PFSK-1 (cell line): ENCODE measurements at regions not wholly inside any gene's neighbourhood (a gene's known extent, or its start where the extent isn't known, plus 50 kb on each side); places are given as distances from the start of the nearest gene placed in this dataset.

Experiments
- POLR2AphosphoS5 ChIP-seq: IDR thresholded peaks from 2 replicates; pipeline ENCODE4 v1.6.1; 2012; ENCODE audit warnings: low read depth, mild to moderate bottlenecking, control low read depth, low read length, moderate library complexity
- REST ChIP-seq, 2 experiments: IDR thresholded peaks; 2 replicates each; pipeline versions ENCODE4 v1.6.1 to v1.8.0; 2011 to 2012; ENCODE audit warnings: low read depth in 2 of 2, low read length in 2 of 2, control low read depth in 1 of 2, inconsistent platforms in 1 of 2, mild to moderate bottlenecking in 1 of 2, moderate library complexity in 1 of 2; ENCODE audit not compliant: insufficient read depth in 1 of 2
- SIN3A ChIP-seq: IDR thresholded peaks from 2 replicates; pipeline ENCODE4 v1.6.1; 2012; ENCODE audit warnings: mild to moderate bottlenecking, low read length, moderate library complexity, borderline replicate concordance; ENCODE audit not compliant: insufficient read depth

- TF ChIP-seq SIN3A: no peak
- TF ChIP-seq REST (IDR thresholded peaks at IDR 0.05; ENCODE audit: insufficient read depth in 1 of 2, low read depth in 2 of 2, low read length in 2 of 2): no peak
- TF ChIP-seq POLR2AphosphoS5: no peak
Measured at GRCh38 chr9:13367784-13368183, 88.3 kb upstream of the MPDZ start.
